Fibroblast of upper back skin (primary cell): ENCODE measurements at regions not wholly inside any gene's neighbourhood (a gene's known extent, or its start where the extent isn't known, plus 50 kb on each side); places are given as distances from the start of the nearest gene placed in this dataset.

Experiments
- DNase-seq: peaks from one replicate; pipeline ENCODE4 v3.0.0-alpha.2; 2013

- no peak for DNase-seq
Observed at GRCh38 chr11:37558619-37559210, 960.7 kb upstream of the RAG2 start.

GRCh38 chr11:37557990-37558389, 960.0 kb upstream of the RAG2 start:
- no peak for DNase-seq

GRCh38 chr11:37552284-37552683, 954.2 kb upstream of the RAG2 start:
- DNase-seq, result no peak

- no peak for DNase-seq
Observed at GRCh38 chr11:37544491-37544890, 946.5 kb upstream of the RAG2 start.

- no peak for DNase-seq
Observed at GRCh38 chr11:37533830-37534229, 935.8 kb upstream of the RAG2 start.

- no peak for DNase-seq
Observed at GRCh38 chr11:37533087-37533486, 935.1 kb upstream of the RAG2 start.

GRCh38 chr11:37532271-37532670, 934.2 kb upstream of the RAG2 start:
- peak; percentile 9 for DNase-seq

GRCh38 chr11:37527545-37527944, 929.5 kb upstream of the RAG2 start:
- peak; percentile 10 for DNase-seq

- DNase-seq, result no peak
Observed at GRCh38 chr11:37525336-37525735, 927.3 kb upstream of the RAG2 start.

GRCh38 chr11:37519781-37520180, 921.7 kb upstream of the RAG2 start:
- peak; percentile 73 for DNase-seq

GRCh38 chr11:37512156-37512780, 914.2 kb upstream of the RAG2 start:
- peak; percentile 65 for DNase-seq

- peak; percentile 94 for DNase-seq
Observed at GRCh38 chr11:37511425-37511933, 913.4 kb upstream of the RAG2 start.

GRCh38 chr11:37509506-37509905, 911.5 kb upstream of the RAG2 start:
- no peak for DNase-seq

GRCh38 chr11:37506531-37506930, 908.5 kb upstream of the RAG2 start:
- peak; percentile 22 for DNase-seq

GRCh38 chr11:37505406-37505805, 907.4 kb upstream of the RAG2 start:
- no peak for DNase-seq

GRCh38 chr11:37504921-37505320, 906.9 kb upstream of the RAG2 start:
- DNase-seq, result peak; percentile 96

- DNase-seq, result peak; percentile 95
Observed at GRCh38 chr11:37504060-37504611, 906.1 kb upstream of the RAG2 start.

GRCh38 chr11:37503411-37504059, 905.5 kb upstream of the RAG2 start:
- DNase-seq, result no peak

- peak; percentile 19 for DNase-seq
Observed at GRCh38 chr11:37502202-37502601, 904.2 kb upstream of the RAG2 start.

GRCh38 chr11:37500425-37500824, 902.4 kb upstream of the RAG2 start:
- no peak for DNase-seq

- DNase-seq, result no peak
Observed at GRCh38 chr11:37497326-37497725, 899.3 kb upstream of the RAG2 start.

GRCh38 chr11:37496201-37496600, 898.2 kb upstream of the RAG2 start:
- DNase-seq, result no peak

- no peak for DNase-seq
Observed at GRCh38 chr11:37484298-37484697, 886.3 kb upstream of the RAG2 start.

GRCh38 chr11:37483761-37484160, 885.7 kb upstream of the RAG2 start:
- no peak for DNase-seq
